ENCODE measurements at regions not wholly inside any gene's neighbourhood (a gene's known extent, or its start where the extent isn't known, plus 50 kb on each side); places are given as distances from the start of the nearest gene placed in this dataset.

DNA sequence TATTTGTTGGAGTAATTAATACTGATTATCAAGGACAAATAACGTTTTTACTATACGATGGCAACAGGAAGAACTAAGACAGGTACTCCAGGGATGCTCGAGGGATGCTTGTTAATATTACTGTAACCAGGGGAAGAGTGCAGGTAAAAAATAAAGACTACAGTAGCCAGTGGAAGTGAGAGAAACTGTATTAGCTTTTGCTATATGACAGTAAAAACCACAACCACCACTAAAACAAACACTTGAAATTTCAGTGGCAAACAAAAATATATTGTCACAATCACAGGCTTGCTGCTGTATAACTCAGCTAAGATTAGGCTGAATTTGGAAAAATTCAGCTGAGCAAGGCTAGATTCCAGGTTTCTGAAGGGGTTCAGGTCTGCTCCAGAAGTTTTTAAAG is 812.6 kb upstream of the ADGRL4 start:
- TF ChIP-seq, protein P1, sequence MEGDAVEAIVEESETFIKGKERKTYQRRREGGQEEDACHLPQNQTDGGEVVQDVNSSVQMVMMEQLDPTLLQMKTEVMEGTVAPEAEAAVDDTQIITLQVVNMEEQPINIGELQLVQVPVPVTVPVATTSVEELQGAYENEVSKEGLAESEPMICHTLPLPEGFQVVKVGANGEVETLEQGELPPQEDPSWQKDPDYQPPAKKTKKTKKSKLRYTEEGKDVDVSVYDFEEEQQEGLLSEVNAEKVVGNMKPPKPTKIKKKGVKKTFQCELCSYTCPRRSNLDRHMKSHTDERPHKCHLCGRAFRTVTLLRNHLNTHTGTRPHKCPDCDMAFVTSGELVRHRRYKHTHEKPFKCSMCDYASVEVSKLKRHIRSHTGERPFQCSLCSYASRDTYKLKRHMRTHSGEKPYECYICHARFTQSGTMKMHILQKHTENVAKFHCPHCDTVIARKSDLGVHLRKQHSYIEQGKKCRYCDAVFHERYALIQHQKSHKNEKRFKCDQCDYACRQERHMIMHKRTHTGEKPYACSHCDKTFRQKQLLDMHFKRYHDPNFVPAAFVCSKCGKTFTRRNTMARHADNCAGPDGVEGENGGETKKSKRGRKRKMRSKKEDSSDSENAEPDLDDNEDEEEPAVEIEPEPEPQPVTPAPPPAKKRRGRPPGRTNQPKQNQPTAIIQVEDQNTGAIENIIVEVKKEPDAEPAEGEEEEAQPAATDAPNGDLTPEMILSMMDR (conservative IDR thresholded peaks at IDR 0.05; ENCODE audit: low read length): no peak
- TF ChIP-seq EZH2phosphoT487 (IDR thresholded peaks at IDR 0.05; ENCODE audit: borderline replicate concordance, low read depth, low read length): no peak
